ENCODE measurements at regions not wholly inside any gene's neighbourhood (a gene's known extent, or its start where the extent isn't known, plus 50 kb on each side); places are given as distances from the start of the nearest gene placed in this dataset.

GRCh38 chr9:23552876-23553601, 273.0 kb downstream of the ELAVL2 start:
- DNase-seq, result no peak

GRCh38 chr9:23554686-23555085, 271.4 kb downstream of the ELAVL2 start:
- no peak for DNase-seq

GRCh38 chr9:23555851-23556250, 270.2 kb downstream of the ELAVL2 start:
- no peak for DNase-seq

GRCh38 chr9:23556459-23556858, 269.6 kb downstream of the ELAVL2 start:
- no peak for DNase-seq

GRCh38 chr9:23557689-23558088, 268.4 kb downstream of the ELAVL2 start:
- DNase-seq, result no peak

GRCh38 chr9:23559522-23559921, 266.5 kb downstream of the ELAVL2 start:
- DNase-seq, result no peak

GRCh38 chr9:23563517-23563916, 262.5 kb downstream of the ELAVL2 start:
- DNase-seq, result no peak

GRCh38 chr9:23567516-23568165, 258.4 kb downstream of the ELAVL2 start:
- DNase-seq, result no peak

- DNase-seq, result no peak
Measured at GRCh38 chr9:23571414-23572104, 254.5 kb downstream of the ELAVL2 start.

GRCh38 chr9:23573800-23574199, 252.2 kb downstream of the ELAVL2 start:
- DNase-seq, result no peak

GRCh38 chr9:23577611-23578010, 248.4 kb downstream of the ELAVL2 start:
- DNase-seq, result no peak

GRCh38 chr9:23581931-23582330, 244.1 kb downstream of the ELAVL2 start:
- no peak for DNase-seq

GRCh38 chr9:23582836-23583235, 243.2 kb downstream of the ELAVL2 start:
- DNase-seq, result no peak

- no peak for DNase-seq
Measured at GRCh38 chr9:23586906-23587305, 239.1 kb downstream of the ELAVL2 start.

GRCh38 chr9:23587433-23587832, 238.6 kb downstream of the ELAVL2 start:
- DNase-seq, result no peak

GRCh38 chr9:23587903-23588302, 238.1 kb downstream of the ELAVL2 start:
- DNase-seq, result no peak

- DNase-seq, result no peak
Measured at GRCh38 chr9:23590276-23591000, 235.6 kb downstream of the ELAVL2 start.

- no peak for DNase-seq
Measured at GRCh38 chr9:23594421-23594820, 231.6 kb downstream of the ELAVL2 start.

- DNase-seq, result no peak
Measured at GRCh38 chr9:23596913-23597634, 229.0 kb downstream of the ELAVL2 start.

- no peak for DNase-seq
Measured at GRCh38 chr9:23598994-23599393, 227.0 kb downstream of the ELAVL2 start.

- no peak for DNase-seq
Measured at GRCh38 chr9:23603311-23603710, 222.7 kb downstream of the ELAVL2 start.

- DNase-seq, result no peak
Measured at GRCh38 chr9:23606107-23606506, 219.9 kb downstream of the ELAVL2 start.

- DNase-seq, result no peak
Measured at GRCh38 chr9:23608456-23608855, 217.6 kb downstream of the ELAVL2 start.

Measured in hematopoietic multipotent progenitor cell treated with erythropoietin and hydrocortisone succinate and interleukin-3 and kit ligand, for 8 days (in vitro differentiated cells).